HG03342 (cell line): ENCODE measurements at regions not wholly inside any gene's neighbourhood (a gene's known extent, or its start where the extent isn't known, plus 50 kb on each side); places are given as distances from the start of the nearest gene placed in this dataset.
"Not testable (repeated sequence)": the region's sequence is repeated elsewhere in the genome, so short reads cannot be mapped to it uniquely, and the experiment has no call there.

Source experiments
- ATAC-seq: cut with Tn5 transposase; IDR thresholded peaks from one replicate; pipeline ENCODE4 v1.9.1; 2021; ENCODE audit warnings: mild to moderate bottlenecking, moderate library complexity; ENCODE audit not compliant: unreplicated experiment

DNA sequence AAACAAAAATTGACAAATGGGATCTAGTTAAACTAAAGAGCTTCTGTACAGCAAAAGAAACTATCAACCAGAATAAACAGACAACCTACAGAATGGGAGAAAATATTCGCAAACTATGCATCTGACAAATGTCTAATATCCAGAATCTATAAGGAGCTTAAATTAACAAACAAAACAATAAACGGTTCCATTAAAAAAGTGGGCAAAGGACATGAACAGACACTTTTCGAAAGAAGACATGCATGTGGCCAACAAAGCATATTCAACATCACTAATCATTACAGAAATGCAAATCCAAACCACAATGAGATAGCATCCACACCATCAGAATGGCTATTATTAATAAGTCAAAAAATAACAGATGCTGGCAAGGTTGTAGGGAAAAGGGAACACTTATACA is 50.5 kb upstream of the MED13L start:
- ATAC-seq = not testable (repeated sequence)

DNA sequence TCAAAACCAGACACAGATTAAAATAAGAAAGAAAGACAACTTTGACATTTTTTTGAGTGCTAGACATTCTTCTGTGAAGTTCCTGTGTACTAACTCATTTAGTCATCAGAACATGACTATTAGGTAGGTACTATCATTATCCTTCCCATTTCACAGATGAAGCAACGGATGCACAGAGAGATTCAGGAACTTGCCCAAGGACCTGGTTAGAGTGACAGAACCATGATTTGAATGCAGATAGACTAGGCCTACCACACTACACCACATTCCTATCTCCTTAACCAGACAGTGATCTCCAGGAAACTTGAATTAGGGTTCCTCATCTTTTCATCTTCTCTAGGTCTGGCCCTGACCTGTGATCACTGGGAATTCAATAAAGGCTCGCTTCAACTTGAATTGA is 54.4 kb upstream of the MED13L start:
- no peak for ATAC-seq

DNA sequence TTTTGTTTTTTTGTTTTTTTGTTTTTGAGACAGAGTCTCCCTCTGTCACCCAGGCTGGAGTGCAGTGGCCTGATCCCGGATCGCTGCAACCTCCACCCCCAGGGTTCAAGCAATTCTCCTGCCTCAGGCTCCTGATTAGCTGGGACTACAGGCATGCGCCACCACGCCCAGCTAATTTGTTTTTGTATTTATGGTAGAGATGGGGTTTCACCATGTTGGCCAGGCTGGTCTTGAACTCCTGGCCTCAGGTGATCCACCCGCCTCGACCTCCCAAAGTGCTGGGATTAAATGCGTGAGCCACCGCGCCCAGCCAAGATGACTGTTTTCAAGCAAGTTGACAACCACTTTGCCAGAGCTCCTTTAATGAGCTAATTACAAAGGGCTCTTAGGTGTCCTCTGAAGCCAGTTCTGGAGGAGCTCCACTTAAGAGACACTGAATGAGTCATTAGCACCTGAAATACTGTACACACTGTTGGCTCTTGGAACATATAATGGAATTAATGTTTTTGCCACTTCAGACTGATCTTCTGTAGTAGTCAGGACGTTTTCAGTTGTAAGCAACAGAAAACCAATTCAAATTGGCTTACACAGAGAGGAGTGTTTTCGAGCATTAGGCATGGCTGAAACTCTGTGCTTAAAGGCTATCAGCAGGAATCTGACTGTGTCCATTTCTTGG is 55.4 kb upstream of the MED13L start:
- no peak for ATAC-seq

DNA sequence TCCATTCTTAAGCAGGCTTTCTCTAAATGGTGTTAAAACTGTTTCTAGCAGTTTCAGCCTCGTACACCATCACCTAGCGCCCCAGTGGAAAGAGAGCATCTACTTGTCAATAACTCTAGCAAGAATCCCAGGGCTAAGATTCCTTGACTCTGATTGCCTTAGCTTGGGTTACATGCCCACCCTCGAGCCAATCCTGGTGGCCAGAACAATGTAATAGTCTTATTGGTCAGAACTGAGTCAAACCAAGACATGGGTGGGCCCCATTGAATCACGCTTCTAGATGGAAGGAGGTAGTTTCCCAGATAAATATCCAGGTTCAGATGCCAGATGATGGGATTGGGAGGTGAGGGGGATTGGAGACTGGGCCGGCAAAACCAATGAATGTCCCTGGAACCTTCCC is 55.9 kb upstream of the MED13L start:
- ATAC-seq = no peak

DNA sequence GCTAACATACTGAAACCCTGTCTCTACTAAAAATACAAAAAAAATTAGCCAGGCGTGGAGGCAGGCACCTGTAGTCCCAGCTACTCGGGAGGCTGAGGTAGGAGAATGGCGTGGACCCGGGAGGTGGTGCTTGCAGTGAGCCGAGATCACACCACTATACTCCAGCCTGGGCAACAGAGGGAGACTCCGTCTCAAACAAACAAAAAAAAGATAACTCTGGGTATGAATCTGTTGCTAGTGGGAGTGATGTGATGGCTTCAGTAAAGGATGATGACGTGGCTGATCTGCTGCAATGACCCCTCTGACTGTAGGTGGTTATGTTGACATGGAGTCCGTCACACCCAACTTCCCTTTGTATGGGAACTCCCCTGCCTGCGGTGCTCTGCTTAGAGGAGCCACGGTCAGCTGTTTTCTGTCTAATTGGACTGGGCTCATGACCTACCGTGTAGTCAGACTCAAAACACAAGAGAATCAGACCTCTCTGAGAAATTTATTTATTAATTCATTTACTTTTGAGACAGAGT is 59.1 kb upstream of the MED13L start:
- peak; percentile 88 for ATAC-seq

DNA sequence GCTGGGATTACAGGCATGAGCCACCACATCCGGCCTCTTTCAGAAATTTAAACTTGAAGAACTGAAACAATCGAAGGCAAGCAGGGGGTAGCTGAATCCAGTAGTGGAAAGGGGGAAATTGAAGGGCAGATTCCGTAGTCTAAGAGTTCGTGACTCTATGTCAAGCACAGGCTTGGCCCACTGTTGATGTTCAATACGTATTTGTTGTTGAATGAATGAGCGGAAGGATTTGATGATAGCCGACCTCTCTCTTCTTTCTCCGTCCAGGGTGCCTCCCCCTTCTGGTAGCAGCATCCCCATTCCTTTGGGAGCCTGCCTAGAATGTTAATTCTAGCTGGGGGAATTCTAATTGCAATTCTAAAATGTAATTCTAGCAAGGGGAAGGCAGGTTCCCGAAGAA is 59.8 kb upstream of the MED13L start:
- ATAC-seq = no peak

DNA sequence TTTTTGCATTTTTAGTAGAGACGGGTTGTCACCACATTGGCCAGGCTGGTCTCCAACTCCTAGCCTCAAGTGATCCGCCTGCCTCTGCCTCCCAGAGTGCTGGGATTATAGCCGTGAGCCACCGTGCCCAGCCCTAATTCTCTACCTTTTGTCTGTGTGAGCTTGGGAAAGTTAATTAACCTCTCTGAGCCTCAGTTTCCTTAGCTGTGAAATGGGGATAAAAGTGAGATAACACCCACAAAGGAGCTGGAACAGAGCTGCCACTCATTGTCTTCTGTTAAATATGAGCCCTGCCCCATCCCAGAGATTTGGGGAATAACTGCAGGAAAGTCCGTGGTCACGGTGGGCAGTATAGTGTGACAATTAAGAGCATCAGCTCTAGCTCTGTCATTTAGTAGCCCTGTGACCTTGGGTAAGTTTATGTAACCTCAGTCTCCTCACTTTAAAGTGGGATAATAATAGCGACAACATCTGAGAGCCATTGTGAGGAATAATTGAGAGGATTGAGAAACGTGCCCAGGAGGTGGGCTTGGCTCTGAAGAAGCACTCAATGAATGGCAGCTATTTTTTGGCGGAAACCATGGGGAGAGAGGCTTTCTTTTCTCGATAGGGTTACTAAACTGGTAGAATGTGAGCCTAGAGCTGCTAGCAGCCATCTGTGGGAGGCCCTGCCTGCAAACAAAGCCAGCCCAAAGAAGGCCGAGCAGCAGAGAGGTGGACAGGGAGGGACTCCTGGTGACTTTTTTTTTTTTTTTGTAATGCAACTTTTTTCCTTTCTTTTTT is 60.8 kb upstream of the MED13L start:
- ATAC-seq = no peak

DNA sequence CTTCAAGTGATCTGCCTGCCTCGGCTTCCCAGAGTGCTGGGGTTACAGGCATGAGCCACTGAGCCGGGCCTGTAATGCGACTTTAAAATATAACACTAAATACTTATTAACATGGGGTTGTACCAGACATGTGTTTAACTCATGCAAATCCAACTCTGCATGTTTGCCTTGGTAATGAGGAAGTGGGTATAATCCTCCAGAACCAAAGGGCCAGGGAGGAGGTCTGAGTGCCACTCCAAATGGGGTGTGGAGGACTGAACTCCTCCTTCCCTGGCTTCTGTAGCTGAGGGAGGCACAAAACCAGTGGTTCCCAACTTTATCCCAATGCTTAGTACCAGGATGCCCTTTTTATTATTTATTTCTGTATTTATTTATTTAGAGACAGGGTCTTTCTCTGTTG is 61.6 kb upstream of the MED13L start:
- no peak for ATAC-seq

DNA sequence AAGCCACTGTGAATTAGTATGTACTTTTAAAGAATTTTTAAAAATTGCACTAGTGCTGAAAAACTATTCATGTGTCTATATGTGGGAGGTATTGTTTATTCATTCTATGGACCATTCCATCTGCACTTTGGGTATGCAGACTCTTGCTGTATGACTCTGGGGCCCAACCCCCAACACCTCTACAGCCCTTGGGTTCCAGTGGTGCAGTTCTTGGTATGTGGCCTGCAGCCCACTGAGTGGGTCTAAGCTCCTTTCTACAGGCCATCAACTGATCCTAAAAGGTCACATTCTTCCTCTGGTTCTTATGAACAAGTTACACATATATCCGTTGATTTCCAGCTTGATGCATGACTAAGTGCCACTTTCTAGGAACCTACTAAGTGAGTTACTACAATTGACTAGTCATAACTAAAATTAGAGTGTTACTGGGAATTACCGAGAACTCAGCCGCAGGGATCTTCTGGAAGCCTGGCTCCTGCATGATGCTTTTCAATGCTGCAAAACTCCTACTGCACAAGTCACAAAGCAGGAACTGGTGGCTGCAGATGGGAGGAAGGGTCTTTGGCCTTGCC is 62.4 kb upstream of the MED13L start:
- no peak for ATAC-seq

DNA sequence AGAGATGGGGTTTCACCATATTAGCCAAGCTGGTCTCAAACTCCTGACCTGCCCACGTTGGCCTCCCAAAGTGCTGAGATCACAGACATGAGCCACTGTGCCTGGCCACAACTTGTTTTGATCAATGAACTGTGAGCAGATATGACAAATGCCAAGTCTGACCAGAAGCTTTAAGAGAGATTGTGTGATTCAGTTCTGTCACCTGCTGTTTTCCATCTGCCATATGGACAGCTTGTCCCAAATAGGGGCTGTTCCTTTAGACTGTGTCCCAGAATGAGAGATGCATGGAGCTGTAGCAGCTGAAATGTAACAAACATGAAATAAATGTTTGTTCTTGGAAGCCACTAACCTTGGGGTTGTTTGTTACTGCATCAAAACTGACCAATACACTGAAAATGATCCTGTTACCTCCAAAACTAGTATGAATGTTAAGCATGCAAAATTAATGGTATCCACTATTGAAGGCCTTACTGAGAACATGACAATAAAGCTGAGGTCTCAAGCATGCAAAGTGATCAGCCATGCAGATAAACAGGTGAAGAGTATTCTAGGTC is 65.9 kb upstream of the MED13L start:
- ATAC-seq = no peak

DNA sequence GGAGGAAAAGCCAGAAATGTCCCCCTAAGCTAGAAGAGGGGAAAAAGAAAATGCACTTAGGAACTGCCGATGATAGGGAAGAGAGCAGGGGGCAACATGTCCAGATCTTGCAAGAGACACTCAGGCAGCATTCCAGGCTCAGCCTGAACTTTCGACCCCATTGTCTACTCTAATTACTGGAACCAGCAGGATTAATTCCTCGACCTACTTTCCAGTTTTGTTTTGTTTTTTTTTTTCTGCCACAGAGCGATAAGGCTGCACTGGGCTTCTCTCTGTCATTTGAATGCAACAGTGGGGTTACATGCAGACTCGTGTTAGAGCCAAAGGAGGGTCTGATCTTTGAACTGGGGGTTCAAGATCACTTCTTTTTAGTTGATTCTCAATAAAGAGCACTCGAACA is 68.7 kb upstream of the MED13L start:
- ATAC-seq = no peak

DNA sequence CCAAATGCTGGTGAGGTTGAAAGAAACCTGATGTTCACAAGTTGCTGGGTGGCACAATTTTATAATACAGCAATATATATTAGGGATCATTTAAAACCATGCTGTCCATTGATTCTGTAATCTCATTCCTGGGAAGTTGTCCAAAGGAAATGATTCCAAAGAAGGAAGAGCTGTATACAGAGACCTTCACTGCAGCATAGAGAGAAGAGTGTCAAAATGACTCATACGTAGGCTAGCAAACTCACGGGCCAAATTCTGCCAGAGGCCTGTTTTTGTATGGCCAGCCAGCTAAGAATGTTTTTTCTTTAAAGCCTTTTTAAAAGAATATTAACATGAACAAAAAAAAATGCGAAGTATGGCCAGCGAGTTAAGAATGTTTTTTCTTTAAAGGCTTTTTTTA is 69.2 kb upstream of the MED13L start:
- ATAC-seq = no peak

DNA sequence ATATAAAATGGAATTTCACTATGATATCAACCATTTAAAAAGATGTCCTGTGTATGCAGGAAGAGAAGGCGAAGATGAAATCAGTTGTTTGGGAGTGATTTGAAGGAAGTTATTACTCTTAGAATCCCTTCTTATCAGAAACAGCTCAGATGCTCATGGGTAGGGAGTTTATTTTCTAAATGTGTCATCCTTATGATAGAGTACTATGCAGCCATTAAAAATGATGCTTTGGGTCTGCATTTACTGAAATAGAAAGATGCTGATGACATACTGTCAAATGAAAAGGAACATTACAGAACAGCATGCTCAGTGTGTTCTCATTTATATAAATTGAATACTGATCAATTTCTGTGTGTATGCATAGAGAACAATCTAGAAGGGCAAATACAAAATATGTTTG is 69.8 kb upstream of the MED13L start:
- ATAC-seq = no peak

DNA sequence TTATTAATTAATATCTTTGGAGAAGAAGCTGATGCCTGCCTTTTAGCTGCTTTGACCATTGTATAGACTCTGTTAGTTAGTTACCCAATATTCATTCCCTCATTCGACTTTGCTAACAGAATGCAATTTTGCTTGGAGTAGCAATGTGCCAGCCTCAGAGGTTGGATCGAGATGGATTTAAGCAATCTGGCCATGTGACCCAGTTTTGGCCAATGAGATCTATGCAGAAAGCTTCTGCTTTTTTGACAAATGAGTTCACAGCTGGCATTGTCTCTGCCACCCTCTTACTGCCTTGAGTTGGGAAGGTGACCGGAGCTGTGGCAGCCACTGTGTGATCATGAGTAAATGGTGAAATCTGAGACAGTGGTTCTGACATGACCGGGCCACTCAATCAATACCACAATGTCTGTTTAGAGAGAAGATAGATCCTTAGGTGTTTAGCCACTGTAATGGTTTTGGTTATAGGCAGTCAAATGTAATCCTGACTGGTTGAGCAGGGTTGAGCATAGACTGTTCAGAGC is 74.9 kb upstream of the MED13L start:
- ATAC-seq = no peak

DNA sequence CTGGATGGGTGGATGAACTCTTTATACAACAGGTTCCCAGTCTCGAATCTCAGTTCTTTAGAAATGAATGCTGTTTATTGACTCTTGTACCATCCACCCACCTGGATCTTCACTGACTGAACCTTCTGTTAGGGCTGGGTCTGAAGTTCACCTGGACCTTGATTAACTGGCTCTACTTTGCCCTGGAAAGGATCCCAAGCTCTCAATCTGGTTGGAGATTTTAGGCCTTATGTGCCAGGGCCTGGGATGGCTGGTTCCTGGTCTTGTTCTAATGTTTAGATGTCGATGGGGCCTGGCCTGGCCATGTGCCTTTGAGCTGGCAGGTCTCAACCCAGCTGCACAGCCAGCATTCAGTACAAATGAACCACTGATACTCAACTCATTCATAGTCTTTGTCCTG is 76.5 kb upstream of the MED13L start:
- ATAC-seq = no peak

DNA sequence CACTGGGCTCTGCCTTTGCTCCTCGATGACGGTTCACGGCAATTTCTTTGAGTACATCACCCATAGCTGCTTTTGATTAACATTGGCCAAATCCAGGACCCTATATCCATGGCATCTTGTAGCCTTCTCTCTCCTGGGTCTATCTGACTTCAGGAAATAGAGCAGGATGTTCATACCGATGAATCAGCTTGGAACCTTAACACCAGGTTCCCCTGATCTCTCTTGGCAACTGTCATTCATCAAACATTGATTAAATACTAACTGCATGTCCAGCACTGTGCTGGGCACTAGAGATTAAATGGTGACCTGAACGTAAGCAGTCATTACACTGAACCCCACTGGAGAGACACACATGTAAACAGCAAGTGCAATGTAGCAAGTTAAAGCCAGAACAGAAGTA is 77.0 kb upstream of the MED13L start:
- no peak for ATAC-seq

DNA sequence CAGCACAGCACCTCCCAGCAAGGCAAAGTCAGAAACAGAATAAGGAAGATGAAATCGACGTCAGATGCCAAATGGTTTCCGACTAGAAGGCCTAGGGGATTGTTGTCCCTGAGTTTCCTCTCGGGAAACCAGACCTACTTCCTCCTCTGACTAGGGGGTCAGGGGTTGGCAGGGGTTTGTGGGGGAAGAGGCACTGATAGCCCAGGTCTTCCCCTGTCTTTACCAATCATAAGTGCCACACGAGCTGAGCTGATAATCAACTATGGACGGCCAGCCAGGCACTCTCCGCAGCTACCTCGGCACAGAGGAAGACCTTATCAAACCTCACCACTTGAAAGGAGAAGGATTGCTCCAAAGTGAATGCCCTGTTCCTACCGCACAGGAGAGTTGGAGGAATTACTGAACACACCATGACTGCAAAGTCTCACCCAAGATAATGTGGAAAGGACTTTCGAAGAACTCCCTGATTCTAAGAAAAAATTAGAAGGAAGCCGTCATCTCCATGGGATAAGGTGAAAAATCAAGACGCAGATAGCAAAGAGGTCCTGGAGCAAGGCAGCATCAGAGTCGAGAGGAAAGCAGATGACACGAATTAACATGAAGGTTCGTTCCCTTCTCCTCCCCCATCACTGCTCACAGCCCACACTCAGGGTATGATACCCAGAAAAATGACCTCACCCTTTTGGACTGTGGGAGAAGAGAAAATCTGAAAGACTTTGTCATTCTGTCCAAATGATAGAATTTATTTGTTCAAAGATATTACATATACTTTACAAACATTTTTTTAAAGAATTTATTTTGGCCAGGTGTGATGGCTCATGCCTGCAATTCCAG is 77.7 kb upstream of the MED13L start:
- ATAC-seq = no peak

DNA sequence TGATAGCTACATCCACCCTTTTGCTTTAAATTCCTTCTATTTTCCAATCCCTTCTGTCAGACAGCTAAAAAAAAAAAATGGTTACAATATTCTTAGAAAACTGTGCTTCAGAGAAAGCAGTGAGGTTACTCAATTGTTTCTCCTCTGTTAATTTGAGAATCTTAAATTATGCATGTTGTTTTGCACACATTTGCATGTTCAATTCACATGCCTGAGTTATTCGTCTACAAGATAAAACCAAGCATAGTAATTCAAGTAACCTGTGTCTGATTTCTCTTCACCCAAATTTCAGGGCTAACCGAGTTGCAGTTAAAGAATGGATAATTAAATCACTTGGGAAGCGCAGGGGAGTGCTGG is 81.0 kb upstream of the MED13L start:
- no peak for ATAC-seq

DNA sequence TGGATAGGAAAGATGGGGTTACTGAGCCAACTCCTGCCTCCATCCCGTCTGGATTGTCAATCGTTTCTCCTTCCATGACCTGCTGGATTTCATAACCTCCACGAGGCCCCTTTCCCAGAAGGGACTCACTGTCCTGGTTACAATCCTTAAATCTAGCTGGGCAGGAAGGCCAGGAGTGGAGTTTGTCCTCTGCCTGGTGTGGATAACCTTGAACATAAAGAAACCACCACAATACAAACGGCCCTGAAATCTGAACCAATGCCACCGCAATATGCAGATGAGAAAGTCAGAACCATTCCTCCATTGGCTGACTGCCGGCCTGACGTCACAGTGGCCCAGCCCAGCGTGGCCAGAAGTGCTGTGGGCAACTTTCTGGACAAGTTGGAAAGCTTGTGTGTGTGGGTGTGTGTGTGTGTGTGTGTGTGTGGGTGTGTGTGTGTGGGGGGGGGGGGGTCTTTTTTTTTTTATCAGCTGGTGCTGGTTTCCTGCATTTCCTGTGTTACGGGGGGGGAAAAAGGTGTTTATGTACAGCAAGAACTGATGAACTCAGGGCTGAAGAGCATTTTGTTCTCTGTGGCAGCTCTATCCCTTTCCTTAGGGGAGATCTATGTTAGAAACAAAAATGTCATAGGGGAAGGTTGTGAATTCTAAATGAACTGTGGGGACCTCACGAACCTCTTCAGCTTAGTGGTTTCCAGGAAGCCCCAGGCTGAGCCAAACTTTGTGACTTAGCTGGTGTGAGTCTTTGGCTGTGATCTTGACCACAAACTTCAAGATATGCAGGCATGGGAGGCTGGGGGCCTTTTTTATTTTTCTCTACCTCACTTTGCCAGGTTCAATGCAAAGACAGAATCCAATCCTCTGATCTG is 81.6 kb upstream of the MED13L start:
- peak; percentile 88 for ATAC-seq
